ENCODE measurements at regions not wholly inside any gene's neighbourhood (a gene's known extent, or its start where the extent isn't known, plus 50 kb on each side); places are given as distances from the start of the nearest gene placed in this dataset.

DNA sequence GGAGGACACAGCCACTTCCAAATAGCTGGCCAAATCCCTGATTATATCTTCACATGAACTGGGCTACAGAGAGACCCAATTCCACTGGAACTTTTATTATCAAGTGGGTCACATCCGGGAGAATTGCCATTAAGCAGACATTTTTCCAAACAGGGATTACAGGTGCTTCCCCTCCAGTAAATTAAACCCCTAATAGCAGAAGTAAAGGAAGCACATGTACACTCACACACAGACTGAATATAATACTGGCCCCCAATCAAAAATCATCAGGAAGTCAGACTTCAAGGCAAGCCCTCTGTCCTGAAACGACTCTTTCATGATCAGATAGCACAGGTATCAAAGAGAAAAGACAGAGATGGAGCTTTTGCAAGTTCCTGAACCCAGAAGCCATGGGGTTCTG is 118.6 kb upstream of the PPP2R5A start:
- no peak for TF ChIP-seq RAD21 (IDR thresholded peaks at IDR 0.05; ENCODE audit: low read depth)
- no peak for TF ChIP-seq CREB1 (IDR thresholded peaks at IDR 0.05; ENCODE audit: low read depth)
- TF ChIP-seq, protein P1, sequence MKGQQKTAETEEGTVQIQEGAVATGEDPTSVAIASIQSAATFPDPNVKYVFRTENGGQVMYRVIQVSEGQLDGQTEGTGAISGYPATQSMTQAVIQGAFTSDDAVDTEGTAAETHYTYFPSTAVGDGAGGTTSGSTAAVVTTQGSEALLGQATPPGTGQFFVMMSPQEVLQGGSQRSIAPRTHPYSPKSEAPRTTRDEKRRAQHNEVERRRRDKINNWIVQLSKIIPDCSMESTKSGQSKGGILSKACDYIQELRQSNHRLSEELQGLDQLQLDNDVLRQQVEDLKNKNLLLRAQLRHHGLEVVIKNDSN (IDR thresholded peaks at IDR 0.05), result no peak
- TF ChIP-seq EP300 (IDR thresholded peaks at IDR 0.05; ENCODE audit: borderline replicate concordance), result no peak
- TF ChIP-seq YY1 (IDR thresholded peaks at IDR 0.05; ENCODE audit: low read depth), result no peak
- TF ChIP-seq ZBTB7A (IDR thresholded peaks at IDR 0.05; ENCODE audit: low read depth), result no peak
- TF ChIP-seq, protein P2, sequence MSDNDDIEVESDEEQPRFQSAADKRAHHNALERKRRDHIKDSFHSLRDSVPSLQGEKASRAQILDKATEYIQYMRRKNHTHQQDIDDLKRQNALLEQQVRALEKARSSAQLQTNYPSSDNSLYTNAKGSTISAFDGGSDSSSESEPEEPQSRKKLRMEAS (IDR thresholded peaks at IDR 0.05), result no peak
- TF ChIP-seq, protein P3, sequence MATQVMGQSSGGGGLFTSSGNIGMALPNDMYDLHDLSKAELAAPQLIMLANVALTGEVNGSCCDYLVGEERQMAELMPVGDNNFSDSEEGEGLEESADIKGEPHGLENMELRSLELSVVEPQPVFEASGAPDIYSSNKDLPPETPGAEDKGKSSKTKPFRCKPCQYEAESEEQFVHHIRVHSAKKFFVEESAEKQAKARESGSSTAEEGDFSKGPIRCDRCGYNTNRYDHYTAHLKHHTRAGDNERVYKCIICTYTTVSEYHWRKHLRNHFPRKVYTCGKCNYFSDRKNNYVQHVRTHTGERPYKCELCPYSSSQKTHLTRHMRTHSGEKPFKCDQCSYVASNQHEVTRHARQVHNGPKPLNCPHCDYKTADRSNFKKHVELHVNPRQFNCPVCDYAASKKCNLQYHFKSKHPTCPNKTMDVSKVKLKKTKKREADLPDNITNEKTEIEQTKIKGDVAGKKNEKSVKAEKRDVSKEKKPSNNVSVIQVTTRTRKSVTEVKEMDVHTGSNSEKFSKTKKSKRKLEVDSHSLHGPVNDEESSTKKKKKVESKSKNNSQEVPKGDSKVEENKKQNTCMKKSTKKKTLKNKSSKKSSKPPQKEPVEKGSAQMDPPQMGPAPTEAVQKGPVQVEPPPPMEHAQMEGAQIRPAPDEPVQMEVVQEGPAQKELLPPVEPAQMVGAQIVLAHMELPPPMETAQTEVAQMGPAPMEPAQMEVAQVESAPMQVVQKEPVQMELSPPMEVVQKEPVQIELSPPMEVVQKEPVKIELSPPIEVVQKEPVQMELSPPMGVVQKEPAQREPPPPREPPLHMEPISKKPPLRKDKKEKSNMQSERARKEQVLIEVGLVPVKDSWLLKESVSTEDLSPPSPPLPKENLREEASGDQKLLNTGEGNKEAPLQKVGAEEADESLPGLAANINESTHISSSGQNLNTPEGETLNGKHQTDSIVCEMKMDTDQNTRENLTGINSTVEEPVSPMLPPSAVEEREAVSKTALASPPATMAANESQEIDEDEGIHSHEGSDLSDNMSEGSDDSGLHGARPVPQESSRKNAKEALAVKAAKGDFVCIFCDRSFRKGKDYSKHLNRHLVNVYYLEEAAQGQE (IDR thresholded peaks at IDR 0.05; ENCODE audit: low read depth), result no peak
- no peak for TF ChIP-seq CEBPB (IDR thresholded peaks at IDR 0.05)
- TF ChIP-seq TAF1 (IDR thresholded peaks at IDR 0.05; ENCODE audit: low read depth), result no peak
- TF ChIP-seq FOXM1 (IDR thresholded peaks at IDR 0.05; ENCODE audit: borderline replicate concordance, low read depth), result no peak
- no peak for TF ChIP-seq TCF12 (IDR thresholded peaks at IDR 0.05; ENCODE audit: low read depth)
- TF ChIP-seq EGR1 (IDR thresholded peaks at IDR 0.05), result no peak
